22Rv1 (cell line): ENCODE measurements at regions not wholly inside any gene's neighbourhood (a gene's known extent, or its start where the extent isn't known, plus 50 kb on each side); places are given as distances from the start of the nearest gene placed in this dataset.

Source experiments
- CTCF ChIP-seq: fragments of 450-650 bp; IDR thresholded peaks from 2 replicates; pipeline ENCODE4 v1.5.1; 2017; ENCODE audit warnings: mild to moderate bottlenecking
- ZFX ChIP-seq: fragments of 450-650 bp; IDR thresholded peaks from 2 replicates; pipeline ENCODE4 v1.6.1; 2017; ENCODE audit warnings: antibody characterized with exemption, borderline replicate concordance

DNA sequence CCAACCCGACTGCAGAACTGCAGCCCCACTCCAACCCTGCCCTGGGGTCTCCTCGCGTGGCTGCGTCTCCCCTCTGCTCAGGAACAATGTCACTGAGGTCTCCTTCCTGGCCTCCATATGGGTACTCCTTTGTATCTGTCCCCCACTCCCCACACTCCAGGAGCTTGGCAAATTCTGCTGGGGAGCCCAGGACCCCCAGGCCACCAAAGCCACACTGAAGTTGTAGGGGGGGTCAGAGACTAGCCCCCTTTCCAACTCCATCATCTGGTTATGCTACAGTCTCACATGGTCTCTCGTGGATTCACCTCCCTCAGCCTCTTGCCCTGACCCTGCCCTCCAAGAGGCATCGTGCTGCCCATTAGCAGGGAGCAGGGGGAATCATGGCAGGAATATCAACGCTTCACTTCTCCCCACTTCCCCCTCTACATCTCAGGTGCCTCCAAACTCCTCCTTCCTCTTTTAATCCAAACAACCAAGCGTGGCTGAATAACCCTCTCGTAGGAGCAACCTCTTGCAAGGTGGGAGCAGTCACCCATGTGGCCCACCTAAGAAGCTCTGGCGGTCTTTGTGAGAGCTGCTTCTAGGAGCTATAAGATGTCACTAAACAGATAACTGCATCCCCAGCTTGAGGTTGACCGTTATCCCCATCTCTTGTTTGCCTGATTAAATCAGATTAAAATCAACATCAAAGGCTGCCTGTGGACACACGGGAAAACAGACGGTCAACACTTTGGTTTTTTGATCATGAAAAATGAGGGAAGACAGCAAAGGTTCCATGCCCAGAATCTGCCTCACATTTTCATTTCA lies 86.4 kb downstream of the MIS18A start:
- TF ChIP-seq CTCF: no peak
- TF ChIP-seq ZFX: no peak
